Glutamatergic neuron (in vitro differentiated cells): ENCODE measurements at regions not wholly inside any gene's neighbourhood (a gene's known extent, or its start where the extent isn't known, plus 50 kb on each side); places are given as distances from the start of the nearest gene placed in this dataset.

ENCODE experiments used
- DNase-seq: peaks from one replicate; pipeline ENCODE4 v3.0.0; 2022
- H3K27ac Mint-ChIP-seq: one replicate; pipeline ENCODE4 v1.8.0; 2020; ENCODE audit warnings: mild to moderate bottlenecking, mixed read lengths, inconsistent platforms; ENCODE audit not compliant: unreplicated experiment
- H3K27me3 Mint-ChIP-seq: one replicate; pipeline ENCODE4 v1.8.0; 2020; ENCODE audit warnings: mild to moderate bottlenecking, moderate library complexity, mixed read lengths, inconsistent platforms; ENCODE audit not compliant: unreplicated experiment
- H3K36me3 Mint-ChIP-seq: one replicate; pipeline ENCODE4 v1.8.0; 2020; ENCODE audit warnings: mild to moderate bottlenecking, mixed read lengths, inconsistent platforms; ENCODE audit not compliant: unreplicated experiment
- H3K4me1 Mint-ChIP-seq: one replicate; pipeline ENCODE4 v1.8.0; 2020; ENCODE audit warnings: mild to moderate bottlenecking, low read depth, mixed read lengths, inconsistent platforms; ENCODE audit not compliant: unreplicated experiment
- H3K4me3 Mint-ChIP-seq: one replicate; pipeline ENCODE4 v1.8.0; 2020; ENCODE audit warnings: mild to moderate bottlenecking, mixed read lengths, inconsistent platforms; ENCODE audit not compliant: unreplicated experiment
- H3K9me3 Mint-ChIP-seq: one replicate; pipeline ENCODE4 v1.8.0; 2020; ENCODE audit warnings: mild to moderate bottlenecking, moderate library complexity, mixed read lengths, inconsistent platforms; ENCODE audit not compliant: unreplicated experiment
- TF ChIP-seq, protein P1 (sequence below): fragments of 200-600 bp; sonication (generic); IDR thresholded peaks from one replicate; pipeline ENCODE4 v1.5.0; 2021; ENCODE audit not compliant: partially characterized antibody, unreplicated experiment

DNA sequence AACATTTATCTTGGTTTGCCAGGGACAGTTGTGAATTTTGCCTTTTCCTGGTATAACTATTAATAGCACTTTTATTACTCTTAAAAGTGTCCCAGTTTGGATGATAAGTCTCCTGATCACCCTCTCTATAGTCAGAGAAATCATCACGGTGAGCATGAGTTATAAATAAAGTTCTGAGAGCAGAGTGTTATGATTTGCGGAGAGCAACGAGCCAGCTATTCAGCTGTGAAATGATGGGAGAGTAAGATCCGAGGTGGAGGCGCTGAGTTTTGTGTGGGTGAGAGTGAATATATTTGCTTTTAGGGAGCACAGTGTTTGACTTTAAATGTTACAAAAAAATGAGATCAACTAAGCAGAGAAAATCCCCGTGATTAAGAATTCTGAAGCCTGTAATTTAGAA is 179.6 kb downstream of the DSC3 start:
- Mint-ChIP-seq H3K27me3 (peaks cover 2% of the 10 kb centered on the region), H3K4me1 (peaks cover 16% of the 10 kb centered on the region), H3K4me3 (no peak overlapping the region), H3K9me3 (peaks cover 3% of the 10 kb centered on the region), H3K27ac (no peak overlapping the region), H3K36me3 (no peaks in the 10 kb centered on the region)
- DNase-seq: no peak
- TF ChIP-seq, protein P1, sequence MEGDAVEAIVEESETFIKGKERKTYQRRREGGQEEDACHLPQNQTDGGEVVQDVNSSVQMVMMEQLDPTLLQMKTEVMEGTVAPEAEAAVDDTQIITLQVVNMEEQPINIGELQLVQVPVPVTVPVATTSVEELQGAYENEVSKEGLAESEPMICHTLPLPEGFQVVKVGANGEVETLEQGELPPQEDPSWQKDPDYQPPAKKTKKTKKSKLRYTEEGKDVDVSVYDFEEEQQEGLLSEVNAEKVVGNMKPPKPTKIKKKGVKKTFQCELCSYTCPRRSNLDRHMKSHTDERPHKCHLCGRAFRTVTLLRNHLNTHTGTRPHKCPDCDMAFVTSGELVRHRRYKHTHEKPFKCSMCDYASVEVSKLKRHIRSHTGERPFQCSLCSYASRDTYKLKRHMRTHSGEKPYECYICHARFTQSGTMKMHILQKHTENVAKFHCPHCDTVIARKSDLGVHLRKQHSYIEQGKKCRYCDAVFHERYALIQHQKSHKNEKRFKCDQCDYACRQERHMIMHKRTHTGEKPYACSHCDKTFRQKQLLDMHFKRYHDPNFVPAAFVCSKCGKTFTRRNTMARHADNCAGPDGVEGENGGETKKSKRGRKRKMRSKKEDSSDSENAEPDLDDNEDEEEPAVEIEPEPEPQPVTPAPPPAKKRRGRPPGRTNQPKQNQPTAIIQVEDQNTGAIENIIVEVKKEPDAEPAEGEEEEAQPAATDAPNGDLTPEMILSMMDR: no peak

DNA sequence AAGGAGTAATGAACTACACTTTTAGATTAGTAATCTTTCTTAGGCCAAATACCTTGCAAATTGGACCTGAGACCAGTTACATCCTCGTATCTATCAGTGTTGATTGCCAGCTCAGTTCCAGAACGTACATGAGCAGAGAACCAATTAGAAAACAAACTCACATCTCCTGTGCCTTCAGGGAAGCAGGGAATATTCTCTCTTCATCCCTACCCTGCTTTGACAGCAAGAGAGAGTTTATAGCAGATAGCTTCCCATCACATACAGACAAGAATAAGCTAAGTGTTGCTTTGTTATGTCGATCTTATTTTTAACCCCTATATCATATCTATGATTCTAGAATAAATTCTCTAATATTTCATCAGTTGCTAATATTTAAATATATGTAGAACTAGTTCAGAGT is 181.8 kb downstream of the DSC3 start:
- DNase-seq: no peak
- TF ChIP-seq, protein P1: no peak
- Mint-ChIP-seq H3K27ac (no peak overlapping the region), H3K36me3 (no peaks in the 10 kb centered on the region), H3K27me3 (peaks cover 2% of the 10 kb centered on the region), H3K9me3 (peaks cover 3% of the 10 kb centered on the region), H3K4me3 (no peak overlapping the region), H3K4me1 (peaks cover 22% of the 10 kb centered on the region)

DNA sequence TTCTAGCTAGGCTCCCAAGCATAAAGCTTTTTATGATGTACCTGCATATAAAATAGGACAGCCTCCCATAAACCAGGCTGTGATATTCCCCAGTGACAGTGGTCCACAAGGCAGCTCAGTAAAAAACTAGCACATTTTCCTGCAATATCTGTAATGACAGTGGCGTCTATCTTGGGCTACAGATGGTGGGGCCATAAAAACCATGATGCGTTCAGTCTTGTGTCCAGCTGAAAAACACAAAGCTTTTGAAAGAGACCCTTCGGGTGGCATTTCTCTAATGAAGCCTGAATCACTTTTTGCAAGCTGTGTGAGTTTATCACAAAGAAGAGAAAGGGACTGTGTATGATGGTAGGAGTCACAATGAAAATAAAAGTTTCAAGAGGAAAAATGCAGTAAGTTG is 183.5 kb downstream of the DSC3 start:
- H3K27ac Mint-ChIP-seq: peak overlapping the region; percentile 86
- DNase-seq: no peak
- TF ChIP-seq, protein P1: no peak
- peaks cover 2% of the 10 kb centered on the region for H3K27me3 Mint-ChIP-seq
- H3K36me3 Mint-ChIP-seq: no peaks in the 10 kb centered on the region
- peaks cover 22% of the 10 kb centered on the region for H3K4me1 Mint-ChIP-seq
- H3K9me3 Mint-ChIP-seq: peaks cover 3% of the 10 kb centered on the region
- H3K4me3 Mint-ChIP-seq: peak overlapping the region; percentile 32

DNA sequence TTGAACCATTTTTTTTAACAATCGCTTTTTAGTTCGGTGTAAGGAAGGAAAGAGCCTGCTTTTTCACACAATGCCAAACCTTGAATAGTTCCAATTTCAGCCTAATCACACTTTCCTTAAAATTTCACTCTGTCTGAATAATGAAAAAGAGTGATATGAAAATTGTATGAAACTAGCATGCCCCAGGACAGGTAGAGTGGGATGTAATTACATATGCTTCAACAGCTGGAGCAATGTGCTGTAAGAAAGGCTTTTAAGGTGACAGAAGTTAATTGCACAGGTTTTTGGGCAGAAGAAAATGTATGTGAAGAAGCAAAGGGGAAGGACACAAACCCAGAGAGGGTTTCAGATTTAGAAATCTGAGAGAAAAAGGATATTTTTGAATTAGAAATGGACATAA is 184.0 kb downstream of the DSC3 start:
- peaks cover 22% of the 10 kb centered on the region for H3K4me1 Mint-ChIP-seq
- DNase-seq: no peak
- TF ChIP-seq, protein P1: no peak
- peaks cover 3% of the 10 kb centered on the region for H3K9me3 Mint-ChIP-seq
- H3K27ac Mint-ChIP-seq: peak overlapping the region; percentile 86
- H3K27me3 Mint-ChIP-seq: peaks cover 2% of the 10 kb centered on the region
- H3K4me3 Mint-ChIP-seq: peak overlapping the region; percentile 59
- no peaks in the 10 kb centered on the region for H3K36me3 Mint-ChIP-seq

- TF ChIP-seq, protein P1: no peak
- peaks cover 3% of the 10 kb centered on the region for H3K9me3 Mint-ChIP-seq
- peaks cover 21% of the 10 kb centered on the region for H3K4me1 Mint-ChIP-seq
- H3K4me3 Mint-ChIP-seq: no peak overlapping the region
- H3K27me3 Mint-ChIP-seq: peaks cover 2% of the 10 kb centered on the region
- no peaks in the 10 kb centered on the region for H3K36me3 Mint-ChIP-seq
- H3K27ac Mint-ChIP-seq: no peak overlapping the region
- no peak for DNase-seq
Measured at GRCh38 chr18:30855762-30856161, 186.8 kb downstream of the DSC3 start.
